BJ (cell line): ENCODE measurements at regions not wholly inside any gene's neighbourhood (a gene's known extent, or its start where the extent isn't known, plus 50 kb on each side); places are given as distances from the start of the nearest gene placed in this dataset.
"Not testable (repeated sequence)": the region's sequence is repeated elsewhere in the genome, so short reads cannot be mapped to it uniquely, and the experiment has no call there.

Experiments
- CTCF ChIA-PET: fragments of 350-600 bp; formaldehyde crosslinking; extraction: SDS; loops from one replicate; lab custom pipeline; 2021; ENCODE audit warnings: antibody characterized with exemption, inconsistent platforms; lab: Yijun Ruan, JAX
- POLR2A ChIA-PET: fragments of 300-600 bp; sonication (Branson Sonifier 250); formaldehyde crosslinking; extraction: SDS; loops from one replicate; lab custom pipeline; 2021; ENCODE audit warnings: antibody characterized with exemption; lab: Charles Lee
- DNase-seq: peaks from one replicate; pipeline ENCODE4 v3.0.0-alpha.2; 2011; ENCODE audit warnings: low read depth
- H3K27me3 ChIP-seq: 2 replicates; pipeline ENCODE4 v1.6.0; 2011; ENCODE audit warnings: low read length; ENCODE audit not compliant: control insufficient read depth, insufficient read depth
- H3K36me3 ChIP-seq: 2 replicates; pipeline ENCODE4 v1.5.1; 2011; ENCODE audit warnings: low read length; ENCODE audit not compliant: control insufficient read depth, insufficient read depth
- H3K4me3 ChIP-seq: 2 replicates; pipeline ENCODE4 v1.5.1; 2011; ENCODE audit warnings: low read depth, mild to moderate bottlenecking, control low read depth, low read length
- CTCF ChIP-seq: IDR thresholded peaks from 2 replicates; pipeline ENCODE4 v1.5.1; 2011; ENCODE audit warnings: low read depth, mild to moderate bottlenecking, control low read depth, inconsistent platforms, low read length, moderate library complexity; ENCODE audit not compliant: insufficient read depth

- CTCF ChIA-PET = interaction anchor here (1.0 to 1.5 kb wide), 2 partner anchors 11 to 18 kb away, joined by 3 read pairs; no protein-coding TSS in a partner anchor
- TF ChIP-seq CTCF = no peak
- Histone ChIP-seq H3K27me3 (no peaks in the 10 kb centered on the region), H3K4me3 (no peak overlapping the region), H3K36me3 (no peaks in the 10 kb centered on the region)
- no peak for DNase-seq
- POLR2A ChIA-PET = no interaction called here
Observed at GRCh38 chr12:88834226-88834625, 254.0 kb upstream of the KITLG start.

- POLR2A ChIA-PET = no interaction called here
- no peak for TF ChIP-seq CTCF
- no peak overlapping the region for H3K4me3 ChIP-seq
- no peak for DNase-seq
- H3K36me3 ChIP-seq = no peaks in the 10 kb centered on the region
- no peaks in the 10 kb centered on the region for H3K27me3 ChIP-seq
- CTCF ChIA-PET = interaction anchor here (1.0 to 1.5 kb wide), 2 partner anchors 11 to 18 kb away, joined by 3 read pairs; no protein-coding TSS in a partner anchor
Observed at GRCh38 chr12:88833641-88834116, 253.4 kb upstream of the KITLG start.

GRCh38 chr12:88828537-88828936 is 248.3 kb upstream of the KITLG start:
- H3K4me3 ChIP-seq, POLR2A ChIA-PET, H3K36me3 ChIP-seq, H3K27me3 ChIP-seq, DNase-seq: not testable (repeated sequence)
- CTCF ChIA-PET = interaction anchor here (1.1 to 1.5 kb wide), 3 partner anchors 12 to 15 kb away, joined by 3 to 4 read pairs (median 3); no protein-coding TSS in a partner anchor

GRCh38 chr12:88820012-88820411 is 239.7 kb upstream of the KITLG start:
- no peaks in the 10 kb centered on the region for H3K36me3 ChIP-seq
- TF ChIP-seq CTCF = no peak
- no peaks in the 10 kb centered on the region for H3K27me3 ChIP-seq
- no peak overlapping the region for H3K4me3 ChIP-seq
- ChIA-PET CTCF (no interaction called here), POLR2A (no interaction called here)
- DNase-seq = no peak

GRCh38 chr12:88816201-88816600 is 235.9 kb upstream of the KITLG start:
- peak; percentile 44 for DNase-seq
- H3K4me3 ChIP-seq = no peak overlapping the region
- H3K36me3 ChIP-seq = no peaks in the 10 kb centered on the region
- ChIA-PET CTCF (interaction anchor here (0.9 kb wide), 2 partner anchors 13 to 17 kb away, joined by 3 read pairs; no protein-coding TSS in a partner anchor), POLR2A (no interaction called here)
- H3K27me3 ChIP-seq = no peaks in the 10 kb centered on the region
- TF ChIP-seq CTCF = no peak

GRCh38 chr12:88814779-88815178 is 234.5 kb upstream of the KITLG start:
- CTCF ChIA-PET = interaction anchor here (2.0 kb wide), 1 partner anchor 14 kb away, joined by 4 read pairs; no protein-coding TSS in a partner anchor
- Histone ChIP-seq H3K27me3 (no peaks in the 10 kb centered on the region), H3K4me3 (no peak overlapping the region), H3K36me3 (no peaks in the 10 kb centered on the region)
- no peak for TF ChIP-seq CTCF
- no peak for DNase-seq
- POLR2A ChIA-PET = no interaction called here
